Non-pigmented ciliary epithelial cell (primary cell): ENCODE measurements at regions not wholly inside any gene's neighbourhood (a gene's known extent, or its start where the extent isn't known, plus 50 kb on each side); places are given as distances from the start of the nearest gene placed in this dataset.

Experiments
- DNase-seq: peaks from one replicate; pipeline ENCODE4 v3.0.0-alpha.2; 2010; ENCODE audit warnings: low read depth

DNA sequence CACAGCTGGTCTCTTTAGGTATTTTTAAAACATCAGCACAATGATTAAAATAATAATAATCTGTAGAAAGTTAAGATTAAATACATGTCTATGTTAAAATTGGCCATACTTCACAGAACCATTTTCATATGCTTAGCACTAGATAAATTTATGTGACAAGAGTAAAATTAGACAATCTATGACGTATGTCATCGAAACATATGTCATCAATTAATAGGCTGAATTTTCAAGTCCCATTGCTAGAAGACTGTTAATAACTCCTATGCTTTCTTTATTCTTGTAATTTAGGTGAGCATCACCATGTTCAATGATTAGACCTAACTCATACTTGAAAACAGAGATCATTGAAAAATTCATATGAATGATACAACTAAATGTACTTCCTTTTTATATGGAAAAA, 593.3 kb upstream of the KCNMB2 start:
- no peak for DNase-seq

DNA sequence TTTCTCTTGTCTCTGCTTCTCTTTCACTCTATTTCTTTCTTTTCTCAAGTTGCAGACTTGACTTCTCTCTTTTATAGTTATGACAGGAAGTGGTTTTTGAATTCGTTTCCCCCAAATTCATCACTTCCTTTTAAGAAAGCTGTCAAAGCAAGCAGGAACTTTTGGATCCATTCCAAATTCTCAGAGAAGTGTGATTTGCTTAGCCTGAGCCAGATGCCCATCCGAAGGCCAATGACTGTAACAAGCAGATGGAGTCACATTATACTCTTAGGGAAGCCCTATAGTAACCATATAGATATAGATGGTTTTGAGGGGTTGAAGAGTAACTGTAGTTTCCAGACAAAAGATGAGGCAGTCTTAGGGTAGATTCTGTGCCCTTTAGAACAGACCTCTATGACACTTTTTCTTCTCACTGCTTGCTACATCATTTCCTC, 592.0 kb upstream of the KCNMB2 start:
- DNase-seq: no peak

GRCh38 chr3:177946048-177946447, 590.2 kb upstream of the KCNMB2 start:
- DNase-seq: no peak

GRCh38 chr3:177946497-177946896, 589.7 kb upstream of the KCNMB2 start:
- no peak for DNase-seq

- DNase-seq: no peak
These were observed 589.3 kb upstream of the KCNMB2 start for GRCh38 chr3:177946936-177947335.

DNA sequence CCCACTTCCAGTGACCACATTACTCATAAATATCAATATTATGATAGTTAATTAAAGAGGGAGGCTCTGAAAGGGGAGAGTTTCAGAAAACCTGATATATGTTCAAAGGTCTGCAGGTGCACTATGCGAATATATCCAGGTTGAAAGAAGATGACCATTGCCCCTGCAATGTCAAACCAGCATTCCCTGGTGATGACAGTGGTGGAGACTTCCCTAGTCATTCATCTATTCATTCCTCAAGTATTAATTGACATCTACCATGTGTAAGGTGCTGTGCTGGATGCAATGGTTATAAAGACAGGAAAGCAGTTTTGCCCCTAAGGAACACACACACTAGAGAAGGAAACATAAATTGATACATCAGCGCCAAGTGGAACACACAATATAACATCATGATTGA, 588.3 kb upstream of the KCNMB2 start:
- DNase-seq: no peak

DNA sequence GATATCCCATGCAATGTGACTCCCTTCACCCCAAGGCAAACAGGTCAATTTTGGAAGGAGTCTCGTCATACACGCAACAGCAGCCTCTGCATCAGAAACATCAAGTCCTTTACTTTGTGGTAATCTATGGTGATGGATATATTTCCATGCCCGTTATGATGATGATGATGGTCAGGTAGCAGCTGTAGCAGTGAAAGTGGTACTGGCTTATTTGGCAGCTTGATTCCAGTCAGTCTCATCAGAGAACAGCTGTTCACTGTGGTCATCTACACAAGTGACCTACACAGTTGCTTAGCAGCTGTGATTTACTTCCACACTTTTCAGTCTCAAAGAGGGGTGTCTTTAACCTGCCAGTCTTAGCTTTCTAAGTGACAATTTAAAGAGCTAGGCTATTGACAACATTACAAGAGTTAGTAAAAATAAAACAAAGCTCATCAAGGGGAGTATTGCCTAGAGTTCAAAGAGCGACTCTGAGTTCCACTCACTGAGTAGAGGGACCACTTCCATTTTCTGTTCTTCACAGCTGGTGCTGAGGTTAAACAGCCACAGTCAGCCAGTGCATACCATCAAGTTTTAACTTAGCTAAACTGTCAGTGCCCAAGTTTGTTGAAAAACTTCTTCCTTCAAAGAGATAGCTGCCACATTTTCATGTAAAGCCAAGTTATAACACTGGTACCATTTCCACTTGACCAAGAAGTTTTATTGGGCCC, 587.4 kb upstream of the KCNMB2 start:
- no peak for DNase-seq

DNA sequence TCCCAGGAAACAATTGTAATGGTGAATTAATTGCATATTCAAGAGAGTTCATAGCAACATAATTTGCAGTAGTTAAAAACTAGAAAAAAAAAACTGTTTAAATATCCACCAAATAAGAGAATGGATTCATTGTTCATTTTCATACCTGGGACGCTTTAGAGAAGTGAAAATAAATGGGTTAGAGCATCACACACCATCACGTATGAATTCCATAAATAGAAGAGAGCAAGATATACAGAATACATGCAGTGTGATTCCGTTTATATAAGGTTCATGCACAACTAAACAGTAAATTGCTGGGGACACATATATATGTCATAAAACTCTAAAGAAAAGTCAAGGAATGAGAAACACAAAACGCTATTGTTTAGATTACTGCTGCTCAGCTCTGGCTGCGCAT, 577.0 kb upstream of the KCNMB2 start:
- no peak for DNase-seq

GRCh38 chr3:177960014-177960413, 576.2 kb upstream of the KCNMB2 start:
- peak; percentile 31 for DNase-seq

GRCh38 chr3:177960722-177961121, 575.5 kb upstream of the KCNMB2 start:
- no peak for DNase-seq

- no peak for DNase-seq
These were observed 574.5 kb upstream of the KCNMB2 start for GRCh38 chr3:177961784-177962183.

GRCh38 chr3:177966493-177966892, 569.7 kb upstream of the KCNMB2 start:
- no peak for DNase-seq

GRCh38 chr3:177968891-177969290, 567.3 kb upstream of the KCNMB2 start:
- DNase-seq: no peak

DNA sequence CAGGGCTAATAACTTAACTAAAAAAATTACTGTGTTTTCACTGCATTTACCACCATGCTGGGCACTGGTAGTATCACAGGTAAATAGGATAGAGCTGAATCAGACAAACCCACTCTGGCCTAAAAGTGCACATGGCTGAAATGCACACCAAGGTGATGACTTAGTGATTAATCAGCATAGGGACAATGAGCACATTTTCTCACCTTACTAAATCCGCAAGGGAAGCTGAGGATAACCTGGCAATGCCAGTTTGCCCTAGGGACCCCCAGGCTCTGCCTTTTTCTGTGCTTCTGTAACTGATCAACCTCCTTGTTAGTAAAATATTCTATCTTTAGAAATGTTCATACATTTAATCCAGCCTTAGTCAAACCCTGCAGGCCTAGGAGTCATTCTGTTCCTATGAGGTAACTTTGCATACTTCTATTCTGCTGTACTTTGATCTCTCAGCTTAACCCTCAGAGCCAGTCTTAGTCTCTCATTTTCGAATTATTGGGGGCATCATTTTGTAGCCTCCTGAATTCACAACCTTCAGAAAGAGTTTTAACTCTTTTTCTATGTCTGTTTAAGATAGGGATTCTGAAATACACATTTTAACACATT, 562.9 kb upstream of the KCNMB2 start:
- DNase-seq: peak; percentile 67

DNA sequence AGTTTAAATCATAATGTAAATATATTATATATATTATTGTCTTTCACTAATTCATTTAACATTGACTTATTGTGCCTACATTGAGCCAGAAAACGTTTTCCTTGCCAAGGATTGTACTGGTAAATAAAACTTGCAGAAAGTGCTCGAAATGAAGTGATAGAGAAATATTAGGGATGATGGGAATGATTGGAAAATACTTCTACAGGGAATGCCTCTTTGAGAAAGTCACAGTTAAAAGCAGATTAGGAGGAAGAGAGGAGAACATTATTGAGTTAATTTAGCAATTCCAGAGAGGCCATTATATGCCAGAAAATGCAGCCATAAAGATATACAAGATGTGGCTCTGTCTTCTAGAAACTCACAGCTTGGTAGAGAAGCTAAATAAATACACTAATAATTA, 560.0 kb upstream of the KCNMB2 start:
- DNase-seq: no peak

DNA sequence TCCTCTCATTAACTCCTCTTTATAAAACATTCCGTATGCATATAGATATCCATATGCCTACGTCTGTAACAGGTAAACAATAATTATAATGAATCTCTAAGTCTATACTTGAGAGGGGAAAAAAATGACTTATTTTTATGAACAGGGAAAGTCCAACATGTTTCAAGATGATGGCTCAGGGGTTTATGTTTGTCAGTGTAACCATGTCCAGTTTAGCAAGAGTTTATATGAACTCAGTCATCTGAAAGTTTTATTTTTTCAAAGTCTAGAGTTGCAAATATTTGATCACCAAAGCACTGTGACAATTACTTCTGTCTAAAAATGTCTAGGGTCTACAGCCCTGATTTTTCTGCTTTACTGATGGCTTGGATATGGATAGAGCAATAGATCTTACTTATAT, 559.4 kb upstream of the KCNMB2 start:
- no peak for DNase-seq

DNA sequence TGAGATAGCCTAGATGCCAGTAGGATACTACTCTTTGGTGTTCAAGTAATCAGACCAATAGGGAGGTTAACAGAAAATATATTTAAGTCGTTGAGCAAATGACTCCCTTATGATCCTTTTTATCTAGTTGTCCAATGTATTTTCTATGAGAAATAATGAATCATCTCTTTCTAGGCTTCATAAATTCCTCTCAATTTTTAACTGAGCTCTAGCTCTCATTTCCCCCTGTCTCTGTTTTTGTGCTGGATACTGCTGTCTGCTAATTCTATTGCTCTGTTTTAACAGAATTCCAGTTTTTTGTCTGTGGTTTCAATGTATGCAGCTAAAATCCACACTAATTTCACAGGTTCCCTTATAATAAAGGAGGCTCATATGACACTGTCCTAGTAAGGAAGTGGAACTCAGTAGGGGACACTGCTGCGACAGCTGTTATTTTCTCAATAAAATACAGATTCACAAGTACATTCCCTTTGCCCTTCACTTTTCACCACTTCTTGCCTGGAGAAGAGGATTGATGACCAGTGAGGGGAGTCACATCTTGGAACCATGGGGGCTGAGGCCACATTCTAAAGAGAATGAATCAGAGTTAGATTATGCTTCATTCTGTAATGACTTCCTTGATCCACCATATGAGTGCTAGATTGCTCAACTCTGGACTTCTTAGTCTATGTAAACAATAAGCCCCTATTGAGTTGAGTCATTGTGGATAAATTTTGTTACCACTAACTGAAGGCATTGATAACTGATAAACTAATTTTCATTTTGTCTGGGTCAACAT, 558.7 kb upstream of the KCNMB2 start:
- peak; percentile 94 for DNase-seq

- DNase-seq: no peak
These were observed 557.3 kb upstream of the KCNMB2 start for GRCh38 chr3:177978946-177979345.

DNA sequence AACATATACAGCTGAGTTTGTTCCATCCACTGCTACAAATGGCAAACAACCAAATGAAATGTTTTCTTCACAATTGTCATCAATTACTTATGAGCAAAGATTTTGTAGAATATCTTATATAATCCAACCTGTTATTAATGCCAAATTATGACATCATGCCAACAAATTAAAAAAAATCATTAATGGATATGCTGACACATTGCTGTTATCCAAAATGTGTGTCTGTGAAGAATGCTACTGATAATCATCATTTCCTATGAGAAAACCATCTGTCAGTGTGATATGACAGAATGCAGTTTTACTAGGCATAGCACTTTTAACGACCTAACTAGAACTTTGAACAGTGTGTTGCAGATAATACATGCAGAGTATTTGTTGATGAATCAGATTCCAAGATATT, 556.5 kb upstream of the KCNMB2 start:
- no peak for DNase-seq

- DNase-seq: no peak
These were observed 554.7 kb upstream of the KCNMB2 start for GRCh38 chr3:177981576-177981975.

DNA sequence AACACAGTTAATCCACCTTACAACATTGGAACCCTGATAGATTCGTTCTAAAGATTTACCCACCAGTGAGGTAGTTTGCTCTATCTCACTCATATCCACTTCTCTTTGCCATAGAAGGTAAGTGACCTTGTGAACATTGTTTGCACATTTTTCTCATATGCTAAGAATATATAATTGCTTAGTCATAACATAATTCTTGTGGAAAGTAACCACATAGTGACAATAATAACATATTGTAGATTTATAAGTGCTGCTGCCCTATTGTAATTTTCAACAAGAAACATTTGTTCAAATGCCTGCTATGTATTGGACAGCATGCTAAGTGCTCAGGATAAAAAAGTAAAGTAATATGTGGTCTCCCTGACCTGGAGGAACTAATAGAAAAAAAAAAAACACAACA, 554.2 kb upstream of the KCNMB2 start:
- peak; percentile 72 for DNase-seq

DNA sequence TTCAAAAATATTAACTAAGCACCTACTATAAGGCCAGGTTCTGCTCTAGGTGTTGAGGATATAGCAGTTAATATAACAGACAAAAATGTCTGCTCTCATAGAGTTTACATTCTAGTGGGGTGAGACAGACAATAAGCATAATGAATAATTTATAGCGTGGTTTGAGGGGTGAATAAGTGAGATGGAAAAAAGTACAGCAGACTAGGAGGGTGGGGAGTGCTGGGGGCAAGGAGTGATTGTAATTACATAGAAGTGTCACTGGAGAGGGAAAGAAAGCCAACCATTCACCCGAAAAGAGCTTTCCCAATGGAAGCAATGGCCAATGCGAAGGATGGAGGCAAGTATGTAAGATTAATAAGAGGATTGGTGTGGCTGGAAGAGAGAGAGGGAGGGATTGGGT, 552.9 kb upstream of the KCNMB2 start:
- no peak for DNase-seq
